GM12878 (cell line): ENCODE measurements at regions not wholly inside any gene's neighbourhood (a gene's known extent, or its start where the extent isn't known, plus 50 kb on each side); places are given as distances from the start of the nearest gene placed in this dataset.

Source experiments
- CTCF ChIP-seq, 3 experiments: IDR thresholded peaks in 2 of 3; conservative IDR thresholded peaks in 1 of 3; 2 replicates each; pipeline ENCODE4 v1.5.1; 2011; ENCODE audit warnings: low read depth in 3 of 3, low read length in 3 of 3, mild to moderate bottlenecking in 3 of 3, control low read depth in 2 of 3, moderate library complexity in 2 of 3, inconsistent platforms in 1 of 3, mixed read lengths in 1 of 3; ENCODE audit not compliant: control insufficient read depth in 2 of 3, insufficient read depth in 1 of 3; ENCODE audit errors: extremely low read depth in 1 of 3
- ETV6 ChIP-seq, 2 experiments: fragments of 450-650 bp in 1 of 2; IDR thresholded peaks in 1 of 2; conservative IDR thresholded peaks in 1 of 2; 2 replicates each; pipeline ENCODE4 v1.6.1; 2014; ENCODE audit warnings: antibody characterized with exemption in 1 of 2, borderline replicate concordance in 1 of 2, low read depth in 1 of 2, mild to moderate bottlenecking in 1 of 2, moderate library complexity in 1 of 2
- KAT2A ChIP-seq: conservative IDR thresholded peaks from 2 replicates; pipeline ENCODE4 v1.6.1; 2011; ENCODE audit warnings: low read depth, low read length; ENCODE audit not compliant: control insufficient read depth
- MAX ChIP-seq: IDR thresholded peaks from 2 replicates; pipeline ENCODE4 v1.6.1; 2012; ENCODE audit warnings: low read depth, low read length, improper control_type of control experiment
- NFXL1 ChIP-seq: fragments of 450-650 bp; IDR thresholded peaks from 2 replicates; pipeline ENCODE4 v1.6.1; 2017; ENCODE audit warnings: antibody characterized with exemption, mild to moderate bottlenecking, borderline replicate concordance
- NR2F1 ChIP-seq: fragments of 450-650 bp; conservative IDR thresholded peaks from 2 replicates; pipeline ENCODE4 v1.6.1; 2017; ENCODE audit warnings: mild to moderate bottlenecking
- POLR2A ChIP-seq: IDR thresholded peaks from 2 replicates; pipeline ENCODE4 v1.6.1; 2011; ENCODE audit warnings: low read depth, mild to moderate bottlenecking, low read length
- POLR2AphosphoS2 ChIP-seq: IDR thresholded peaks from 2 replicates; pipeline ENCODE4 v1.6.1; 2011; ENCODE audit warnings: low read depth, mild to moderate bottlenecking, low read length, improper control_type of control experiment, moderate library complexity
- RAD21 ChIP-seq: IDR thresholded peaks from 2 replicates; pipeline ENCODE4 v1.6.1; 2011; ENCODE audit warnings: mild to moderate bottlenecking, low read depth, low read length, moderate library complexity; ENCODE audit not compliant: insufficient read depth
- TAF1 ChIP-seq: IDR thresholded peaks from 2 replicates; pipeline ENCODE4 v1.6.1; 2011; ENCODE audit warnings: mild to moderate bottlenecking, low read depth, low read length, borderline replicate concordance
- ZBED1 ChIP-seq: IDR thresholded peaks from 2 replicates; pipeline ENCODE4 v1.6.1; 2016; ENCODE audit warnings: borderline replicate concordance
- ZBTB11 ChIP-seq: fragments of 450-650 bp; formaldehyde crosslinking; IDR thresholded peaks from 2 replicates; pipeline ENCODE4 v1.5.0; 2022; ENCODE audit warnings: mild to moderate bottlenecking, missing genetic modification characterization
- ZNF274 ChIP-seq: IDR thresholded peaks from one replicate; pipeline ENCODE4 v1.8.0; 2011; ENCODE audit not compliant: insufficient read length, insufficient read depth
- TF ChIP-seq, protein P1 (sequence below): IDR thresholded peaks from 2 replicates; pipeline ENCODE4 v1.6.1; 2011; ENCODE audit warnings: borderline replicate concordance, low read depth, mild to moderate bottlenecking, moderate library complexity, mixed read lengths, low read length; ENCODE audit not compliant: insufficient read depth; ENCODE audit errors: extremely low read length

GRCh38 chr6:8881663-8882062 lies 446.3 kb upstream of the SLC35B3 start:
- TF ChIP-seq ETV6 (conservative IDR thresholded peaks at IDR 0.05 in 1 of 2, IDR thresholded peaks at IDR 0.05 in 1 of 2; ENCODE audit: borderline replicate concordance in 1 of 2, low read depth in 1 of 2), result no peak
- no peak for TF ChIP-seq ZBTB11 (CRISPR knock-in tag)
- no peak for TF ChIP-seq TAF1
- TF ChIP-seq POLR2AphosphoS2, result no peak
- TF ChIP-seq, protein P1, sequence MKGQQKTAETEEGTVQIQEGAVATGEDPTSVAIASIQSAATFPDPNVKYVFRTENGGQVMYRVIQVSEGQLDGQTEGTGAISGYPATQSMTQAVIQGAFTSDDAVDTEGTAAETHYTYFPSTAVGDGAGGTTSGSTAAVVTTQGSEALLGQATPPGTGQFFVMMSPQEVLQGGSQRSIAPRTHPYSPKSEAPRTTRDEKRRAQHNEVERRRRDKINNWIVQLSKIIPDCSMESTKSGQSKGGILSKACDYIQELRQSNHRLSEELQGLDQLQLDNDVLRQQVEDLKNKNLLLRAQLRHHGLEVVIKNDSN, result no peak
- TF ChIP-seq MAX, result no peak
- TF ChIP-seq ZBED1, result no peak
- TF ChIP-seq NFXL1, result no peak
- TF ChIP-seq NR2F1, result no peak
- TF ChIP-seq ZNF274, result no peak
- no peak for TF ChIP-seq RAD21
- no peak for TF ChIP-seq POLR2A
- no peak for TF ChIP-seq KAT2A
- TF ChIP-seq CTCF (IDR thresholded peaks at IDR 0.05 in 2 of 3, conservative IDR thresholded peaks at IDR 0.05 in 1 of 3; ENCODE audit: control insufficient read depth in 2 of 3, extremely low read depth in 1 of 3, insufficient read depth in 1 of 3, low read depth in 3 of 3, low read length in 3 of 3), result no peak
